IgD-negative memory B cell (primary cell): ENCODE measurements at regions not wholly inside any gene's neighbourhood (a gene's known extent, or its start where the extent isn't known, plus 50 kb on each side); places are given as distances from the start of the nearest gene placed in this dataset.
"Not testable (repeated sequence)": the region's sequence is repeated elsewhere in the genome, so short reads cannot be mapped to it uniquely, and the experiment has no call there.

ENCODE experiments used
- H3K27ac Mint-ChIP-seq, 3 donors: one replicate each; pipeline ENCODE4 v1.8.0; 2020 to 2022; ENCODE audit warnings: mild to moderate bottlenecking in 3 of 3, mixed read lengths in 3 of 3, moderate library complexity in 1 of 3
- H3K27me3 Mint-ChIP-seq: one replicate; pipeline ENCODE4 v1.8.0; 2021; ENCODE audit warnings: mixed read lengths
- H3K36me3 Mint-ChIP-seq: one replicate; pipeline ENCODE4 v1.8.0; 2020; ENCODE audit warnings: mild to moderate bottlenecking, mixed read lengths
- H3K4me1 Mint-ChIP-seq, 3 donors: one replicate each; pipeline ENCODE4 v1.8.0; 2020 to 2022; ENCODE audit warnings: mixed read lengths in 3 of 3, mild to moderate bottlenecking in 1 of 3
- H3K4me3 Mint-ChIP-seq, 4 donors: one replicate each; pipeline ENCODE4 v1.8.0; 2020 to 2022; ENCODE audit warnings: mild to moderate bottlenecking in 4 of 4, mixed read lengths in 4 of 4, moderate library complexity in 3 of 4
- H3K9me3 Mint-ChIP-seq, 3 donors: one replicate each; pipeline ENCODE4 v1.8.0; 2020 to 2021; ENCODE audit warnings: mixed read lengths in 3 of 3, mild to moderate bottlenecking in 1 of 3

GRCh38 chr14:105678996-105679958 lies 152.9 kb downstream of the TMEM121 start:
- H3K27me3 Mint-ChIP-seq, H3K9me3 Mint-ChIP-seq, H3K4me1 Mint-ChIP-seq, H3K36me3 Mint-ChIP-seq, H3K27ac Mint-ChIP-seq: not testable (repeated sequence)
- H3K4me3 Mint-ChIP-seq: peak overlapping the region in 1 of 4 donors; percentile 34

GRCh38 chr14:105679959-105680735 lies 153.8 kb downstream of the TMEM121 start:
- Mint-ChIP-seq H3K27ac (peak overlapping the region in 1 of 3 donors; percentile 84), H3K4me3 (peak overlapping the region in 1 of 4 donors; percentile 53), H3K4me1 (peaks cover 12 to 13% (median 13%) of the 10 kb centered on the region in 3 donors)
- not testable (repeated sequence) for H3K27me3 Mint-ChIP-seq, H3K9me3 Mint-ChIP-seq, H3K36me3 Mint-ChIP-seq

- H3K27me3 Mint-ChIP-seq, H3K36me3 Mint-ChIP-seq, H3K9me3 Mint-ChIP-seq: not testable (repeated sequence)
- H3K4me1 Mint-ChIP-seq: peaks cover 13 to 14% (median 14%) of the 10 kb centered on the region in 3 donors
- peak overlapping the region in 3 of 4 donors; percentile 53 to 83 (median 67) for H3K4me3 Mint-ChIP-seq
- H3K27ac Mint-ChIP-seq: peak overlapping the region in 1 of 3 donors; percentile 84
These were observed 154.3 kb downstream of the TMEM121 start for GRCh38 chr14:105680736-105681098.

- not testable (repeated sequence) for H3K36me3 Mint-ChIP-seq, H3K27me3 Mint-ChIP-seq, H3K9me3 Mint-ChIP-seq
- Mint-ChIP-seq H3K4me1 (peaks cover 13 to 14% (median 14%) of the 10 kb centered on the region in 3 donors), H3K27ac (peak overlapping the region; percentile 93 to 99 (median 97)), H3K4me3 (peak overlapping the region; percentile 30 to 96 (median 62))
These were observed 155.3 kb downstream of the TMEM121 start for GRCh38 chr14:105681606-105682185.

GRCh38 chr14:105682442-105682841 lies 156.1 kb downstream of the TMEM121 start:
- not testable (repeated sequence) for H3K9me3 Mint-ChIP-seq, H3K27me3 Mint-ChIP-seq, H3K36me3 Mint-ChIP-seq
- H3K27ac Mint-ChIP-seq: peak overlapping the region in 2 of 3 donors; percentile 80 to 96
- peak overlapping the region in 1 of 4 donors; percentile 71 for H3K4me3 Mint-ChIP-seq
- H3K4me1 Mint-ChIP-seq: peaks cover 19 to 20% (median 20%) of the 10 kb centered on the region in 3 donors

- Mint-ChIP-seq H3K4me3 (peak overlapping the region in 2 of 4 donors; percentile 8 to 71), H3K9me3 (no peaks in the 10 kb centered on the region), H3K27ac (peak overlapping the region; percentile 80 to 96 (median 92)), H3K36me3 (peaks cover 2% of the 10 kb centered on the region), H3K27me3 (no peaks in the 10 kb centered on the region), H3K4me1 (peaks cover 23 to 26% (median 23%) of the 10 kb centered on the region in 3 donors)
These were observed 156.7 kb downstream of the TMEM121 start for GRCh38 chr14:105682956-105683570.

GRCh38 chr14:105684056-105684455 lies 157.7 kb downstream of the TMEM121 start:
- H3K4me3 Mint-ChIP-seq: peak overlapping the region in 2 of 4 donors; percentile 47 to 81
- H3K4me1 Mint-ChIP-seq: peaks cover 25 to 27% (median 27%) of the 10 kb centered on the region in 3 donors
- H3K27ac Mint-ChIP-seq: peak overlapping the region in 2 of 3 donors; percentile 71 to 91
- H3K36me3 Mint-ChIP-seq, H3K27me3 Mint-ChIP-seq, H3K9me3 Mint-ChIP-seq: not testable (repeated sequence)

- H3K9me3 Mint-ChIP-seq, H3K27me3 Mint-ChIP-seq, H3K36me3 Mint-ChIP-seq: not testable (repeated sequence)
- H3K27ac Mint-ChIP-seq: peak overlapping the region; percentile 91 to 98 (median 96)
- H3K4me3 Mint-ChIP-seq: peak overlapping the region; percentile 30 to 81 (median 62)
- peaks cover 27 to 28% (median 27%) of the 10 kb centered on the region in 3 donors for H3K4me1 Mint-ChIP-seq
These were observed 158.2 kb downstream of the TMEM121 start for GRCh38 chr14:105684597-105684996.

GRCh38 chr14:105685003-105685402 lies 158.6 kb downstream of the TMEM121 start:
- peaks cover 28 to 30% (median 28%) of the 10 kb centered on the region in 3 donors for H3K4me1 Mint-ChIP-seq
- peak overlapping the region; percentile 30 to 81 (median 62) for H3K4me3 Mint-ChIP-seq
- no peaks in the 10 kb centered on the region for H3K27me3 Mint-ChIP-seq

GRCh38 chr14:105685605-105686004 lies 159.2 kb downstream of the TMEM121 start:
- Mint-ChIP-seq H3K27ac (peak overlapping the region in 2 of 3 donors; percentile 91 to 96), H3K4me1 (peaks cover 30 to 36% (median 33%) of the 10 kb centered on the region in 3 donors)
- not testable (repeated sequence) for H3K4me3 Mint-ChIP-seq, H3K36me3 Mint-ChIP-seq, H3K9me3 Mint-ChIP-seq, H3K27me3 Mint-ChIP-seq

More at GRCh38 chr14:105685003-105685402, 158.6 kb downstream of the TMEM121 start:
- no peaks in the 10 kb centered on the region for H3K9me3 Mint-ChIP-seq
- peak overlapping the region; percentile 91 to 98 (median 96) for H3K27ac Mint-ChIP-seq
- H3K36me3 Mint-ChIP-seq: peaks cover 2% of the 10 kb centered on the region

- not testable (repeated sequence) for H3K36me3 Mint-ChIP-seq
- H3K4me1 Mint-ChIP-seq: peaks cover 34 to 38% (median 37%) of the 10 kb centered on the region in 3 donors
These were observed 159.7 kb downstream of the TMEM121 start for GRCh38 chr14:105686050-105686449.

GRCh38 chr14:105686462-105687170 lies 160.2 kb downstream of the TMEM121 start:
- H3K27ac Mint-ChIP-seq: peak overlapping the region; percentile 71 to 91 (median 72)
- H3K36me3 Mint-ChIP-seq, H3K9me3 Mint-ChIP-seq, H3K27me3 Mint-ChIP-seq: not testable (repeated sequence)
- H3K4me3 Mint-ChIP-seq: peak overlapping the region in 2 of 4 donors; percentile 27 to 82
- H3K4me1 Mint-ChIP-seq: peaks cover 32 to 38% (median 36%) of the 10 kb centered on the region in 3 donors

More at GRCh38 chr14:105686050-105686449, 159.7 kb downstream of the TMEM121 start:
- H3K4me3 Mint-ChIP-seq, H3K27me3 Mint-ChIP-seq, H3K27ac Mint-ChIP-seq, H3K9me3 Mint-ChIP-seq: not testable (repeated sequence)

- not testable (repeated sequence) for H3K27me3 Mint-ChIP-seq, H3K9me3 Mint-ChIP-seq, H3K36me3 Mint-ChIP-seq
- peak overlapping the region; percentile 71 to 91 (median 72) for H3K27ac Mint-ChIP-seq
- H3K4me3 Mint-ChIP-seq: peak overlapping the region; percentile 27 to 82 (median 72)
- H3K4me1 Mint-ChIP-seq: peaks cover 28 to 36% (median 34%) of the 10 kb centered on the region in 3 donors
These were observed 161.0 kb downstream of the TMEM121 start for GRCh38 chr14:105687171-105688022.
